ENCODE measurements at regions not wholly inside any gene's neighbourhood (a gene's known extent, or its start where the extent isn't known, plus 50 kb on each side); places are given as distances from the start of the nearest gene placed in this dataset.

GRCh38 chr3:193841581-193841980 is 248.6 kb downstream of the OPA1 start:
- intact Hi-C loops (cut with micrococcal nuclease), result no loop called here
- TF ChIP-seq CTCF (IDR thresholded peaks at IDR 0.05; ENCODE audit: borderline replicate concordance), result no peak
- no peak overlapping the region for H3K4me3 ChIP-seq
- no peaks in the 10 kb centered on the region for H3K36me3 ChIP-seq
- H3K4me1 ChIP-seq, result peaks cover 7% of the 10 kb centered on the region
- H3K27ac ChIP-seq (replicated peaks), result no peak overlapping the region
- DNase-seq, result no peak
- H3K27me3 ChIP-seq (ENCODE audit: low read depth), result peaks cover 6% of the 10 kb centered on the region
- no peaks in the 10 kb centered on the region for H3K9me3 ChIP-seq (replicated peaks)

GRCh38 chr3:193842029-193842798 is 249.2 kb downstream of the OPA1 start:
- H3K4me1 ChIP-seq, result peaks cover 7% of the 10 kb centered on the region
- no peak for DNase-seq
- H3K27me3 ChIP-seq (ENCODE audit: low read depth), result peaks cover 6% of the 10 kb centered on the region
- H3K27ac ChIP-seq (replicated peaks), result no peak overlapping the region
- no peaks in the 10 kb centered on the region for H3K9me3 ChIP-seq (replicated peaks)
- no peak overlapping the region for H3K4me3 ChIP-seq
- intact Hi-C loops (cut with micrococcal nuclease), result no loop called here
- H3K36me3 ChIP-seq, result no peaks in the 10 kb centered on the region
- no peak for TF ChIP-seq CTCF (IDR thresholded peaks at IDR 0.05; ENCODE audit: borderline replicate concordance)

GRCh38 chr3:193842832-193843473 is 249.9 kb downstream of the OPA1 start:
- peaks cover 7% of the 10 kb centered on the region for H3K4me1 ChIP-seq
- H3K27ac ChIP-seq (replicated peaks), result no peak overlapping the region
- H3K27me3 ChIP-seq (ENCODE audit: low read depth), result peaks cover 6% of the 10 kb centered on the region
- DNase-seq, result no peak
- no peaks in the 10 kb centered on the region for H3K9me3 ChIP-seq (replicated peaks)
- no peaks in the 10 kb centered on the region for H3K36me3 ChIP-seq
- no peak overlapping the region for H3K4me3 ChIP-seq
- no peak for TF ChIP-seq CTCF (IDR thresholded peaks at IDR 0.05; ENCODE audit: borderline replicate concordance)
- intact Hi-C loops (cut with micrococcal nuclease), result no loop called here

GRCh38 chr3:193843474-193844301 is 250.7 kb downstream of the OPA1 start:
- TF ChIP-seq CTCF (IDR thresholded peaks at IDR 0.05; ENCODE audit: borderline replicate concordance), result no peak
- no peak for DNase-seq
- H3K36me3 ChIP-seq, result no peaks in the 10 kb centered on the region
- intact Hi-C loops (cut with micrococcal nuclease), result no loop called here
- no peak overlapping the region for H3K4me3 ChIP-seq
- no peak overlapping the region for H3K27ac ChIP-seq (replicated peaks)
- H3K4me1 ChIP-seq, result peaks cover 7% of the 10 kb centered on the region
- H3K27me3 ChIP-seq (ENCODE audit: low read depth), result peaks cover 6% of the 10 kb centered on the region
- no peaks in the 10 kb centered on the region for H3K9me3 ChIP-seq (replicated peaks)

GRCh38 chr3:193844472-193844871 is 251.5 kb downstream of the OPA1 start:
- intact Hi-C loops (cut with micrococcal nuclease), result no loop called here
- H3K9me3 ChIP-seq (replicated peaks), result no peaks in the 10 kb centered on the region
- H3K4me3 ChIP-seq, result no peak overlapping the region
- H3K27me3 ChIP-seq (ENCODE audit: low read depth), result peaks cover 6% of the 10 kb centered on the region
- H3K36me3 ChIP-seq, result no peaks in the 10 kb centered on the region
- TF ChIP-seq CTCF (IDR thresholded peaks at IDR 0.05; ENCODE audit: borderline replicate concordance), result no peak
- H3K27ac ChIP-seq (replicated peaks), result no peak overlapping the region
- DNase-seq, result no peak
- H3K4me1 ChIP-seq, result peaks cover 7% of the 10 kb centered on the region

Data from left ventricle myocardium inferior (tissue), 1 donor.